ENCODE measurements at regions not wholly inside any gene's neighbourhood (a gene's known extent, or its start where the extent isn't known, plus 50 kb on each side); places are given as distances from the start of the nearest gene placed in this dataset.

- no peak overlapping the region for H3K27ac ChIP-seq
- no peak for TF ChIP-seq CTCF (IDR thresholded peaks at IDR 0.05; ENCODE audit: low read depth, low read length)
- no peak for DNase-seq
Observed at GRCh38 chr2:200741468-200742202, 70.1 kb upstream of the BZW1 start.

GRCh38 chr2:200742426-200742825, 69.3 kb upstream of the BZW1 start:
- no peak overlapping the region for H3K27ac ChIP-seq
- no peak overlapping the region for H3K4me3 ChIP-seq (ENCODE audit: low read depth, low read length)
- no peaks in the 10 kb centered on the region for H3K27me3 ChIP-seq (ENCODE audit: insufficient read depth, low read depth, severe bottlenecking)
- H3K9me3 ChIP-seq (ENCODE audit: severe bottlenecking) = no peaks in the 10 kb centered on the region
- H3K36me3 ChIP-seq = no peaks in the 10 kb centered on the region
- DNase-seq = no peak
- TF ChIP-seq CTCF (IDR thresholded peaks at IDR 0.05; ENCODE audit: low read depth, low read length) = no peak

More at GRCh38 chr2:200741468-200742202, 70.1 kb upstream of the BZW1 start:
- Histone ChIP-seq H3K36me3 (no peaks in the 10 kb centered on the region), H3K9me3 (ENCODE audit: severe bottlenecking) (no peaks in the 10 kb centered on the region), H3K27me3 (ENCODE audit: insufficient read depth, low read depth, severe bottlenecking) (no peaks in the 10 kb centered on the region), H3K4me3 (ENCODE audit: low read depth, low read length) (no peak overlapping the region)

GRCh38 chr2:200743042-200743676, 68.6 kb upstream of the BZW1 start:
- TF ChIP-seq CTCF (IDR thresholded peaks at IDR 0.05; ENCODE audit: low read depth, low read length) = no peak
- no peak for DNase-seq
- Histone ChIP-seq H3K27me3 (ENCODE audit: insufficient read depth, low read depth, severe bottlenecking) (no peaks in the 10 kb centered on the region), H3K27ac (no peak overlapping the region), H3K4me3 (ENCODE audit: low read depth, low read length) (no peak overlapping the region), H3K36me3 (no peaks in the 10 kb centered on the region), H3K9me3 (ENCODE audit: severe bottlenecking) (no peaks in the 10 kb centered on the region)

- Histone ChIP-seq H3K4me3 (ENCODE audit: low read depth, low read length) (no peak overlapping the region), H3K36me3 (no peaks in the 10 kb centered on the region), H3K27ac (no peak overlapping the region), H3K9me3 (ENCODE audit: severe bottlenecking) (no peaks in the 10 kb centered on the region), H3K27me3 (ENCODE audit: insufficient read depth, low read depth, severe bottlenecking) (no peaks in the 10 kb centered on the region)
- no peak for TF ChIP-seq CTCF (IDR thresholded peaks at IDR 0.05; ENCODE audit: low read depth, low read length)
- no peak for DNase-seq
Observed at GRCh38 chr2:200744201-200744602, 67.5 kb upstream of the BZW1 start.

GRCh38 chr2:200746301-200746700, 65.4 kb upstream of the BZW1 start:
- no peak for TF ChIP-seq CTCF (IDR thresholded peaks at IDR 0.05; ENCODE audit: low read depth, low read length)
- no peaks in the 10 kb centered on the region for H3K27me3 ChIP-seq (ENCODE audit: insufficient read depth, low read depth, severe bottlenecking)
- no peak overlapping the region for H3K4me3 ChIP-seq (ENCODE audit: low read depth, low read length)
- DNase-seq = peak; percentile 12
- H3K36me3 ChIP-seq = no peaks in the 10 kb centered on the region
- no peak overlapping the region for H3K27ac ChIP-seq
- H3K9me3 ChIP-seq (ENCODE audit: severe bottlenecking) = no peaks in the 10 kb centered on the region

Measured in WERI-Rb-1 (cell line).